ENCODE measurements at regions not wholly inside any gene's neighbourhood (a gene's known extent, or its start where the extent isn't known, plus 50 kb on each side); places are given as distances from the start of the nearest gene placed in this dataset.
"Not testable (repeated sequence)": the region's sequence is repeated elsewhere in the genome, so short reads cannot be mapped to it uniquely, and the experiment has no call there.

DNA sequence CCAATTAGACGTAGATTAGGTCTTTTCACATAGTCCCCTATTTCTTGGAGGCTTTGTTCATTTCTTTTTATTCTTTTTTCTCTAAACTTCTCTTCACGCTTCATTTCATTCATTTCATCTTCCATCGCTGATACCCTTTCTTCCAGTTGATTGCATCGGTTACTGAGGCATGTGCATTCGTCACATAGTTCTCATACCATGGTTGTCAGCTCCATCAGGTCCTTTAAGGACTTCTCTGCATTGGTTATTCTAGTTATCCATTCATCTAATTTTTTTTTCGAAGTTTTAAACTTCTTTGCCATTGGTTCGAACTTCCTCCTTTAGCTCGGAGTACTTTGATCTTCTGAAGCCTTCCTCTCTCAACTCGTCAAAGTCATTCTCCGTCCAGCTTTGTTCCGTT is 541.7 kb upstream of the KLF4 start:
- not testable (repeated sequence) for TF ChIP-seq POLR2A (IDR thresholded peaks at IDR 0.05)
- TF ChIP-seq, protein P1, sequence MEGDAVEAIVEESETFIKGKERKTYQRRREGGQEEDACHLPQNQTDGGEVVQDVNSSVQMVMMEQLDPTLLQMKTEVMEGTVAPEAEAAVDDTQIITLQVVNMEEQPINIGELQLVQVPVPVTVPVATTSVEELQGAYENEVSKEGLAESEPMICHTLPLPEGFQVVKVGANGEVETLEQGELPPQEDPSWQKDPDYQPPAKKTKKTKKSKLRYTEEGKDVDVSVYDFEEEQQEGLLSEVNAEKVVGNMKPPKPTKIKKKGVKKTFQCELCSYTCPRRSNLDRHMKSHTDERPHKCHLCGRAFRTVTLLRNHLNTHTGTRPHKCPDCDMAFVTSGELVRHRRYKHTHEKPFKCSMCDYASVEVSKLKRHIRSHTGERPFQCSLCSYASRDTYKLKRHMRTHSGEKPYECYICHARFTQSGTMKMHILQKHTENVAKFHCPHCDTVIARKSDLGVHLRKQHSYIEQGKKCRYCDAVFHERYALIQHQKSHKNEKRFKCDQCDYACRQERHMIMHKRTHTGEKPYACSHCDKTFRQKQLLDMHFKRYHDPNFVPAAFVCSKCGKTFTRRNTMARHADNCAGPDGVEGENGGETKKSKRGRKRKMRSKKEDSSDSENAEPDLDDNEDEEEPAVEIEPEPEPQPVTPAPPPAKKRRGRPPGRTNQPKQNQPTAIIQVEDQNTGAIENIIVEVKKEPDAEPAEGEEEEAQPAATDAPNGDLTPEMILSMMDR (IDR thresholded peaks at IDR 0.05), result not testable (repeated sequence)

Data from adrenal gland (tissue), 5 donors.